KOPT-K1 (cell line): ENCODE measurements at regions not wholly inside any gene's neighbourhood (a gene's known extent, or its start where the extent isn't known, plus 50 kb on each side); places are given as distances from the start of the nearest gene placed in this dataset.

Source experiments
- H3K27ac ChIP-seq: fragments of 200-600 bp; sonication (generic); 2 replicates; pipeline ENCODE4 v1.5.1; 2016; ENCODE audit warnings: antibody characterized with exemption, mild to moderate bottlenecking, low read depth, low read length; ENCODE audit not compliant: poor library complexity, severe bottlenecking
- H3K36me3 ChIP-seq: fragments of 200-600 bp; sonication (generic); 2 replicates; pipeline ENCODE4 v1.5.1; 2017; ENCODE audit warnings: antibody characterized with exemption, mild to moderate bottlenecking, low read length, moderate library complexity; ENCODE audit not compliant: insufficient read depth
- H3K9me3 ChIP-seq: fragments of 200-600 bp; sonication (generic); 2 replicates; pipeline ENCODE4 v1.5.1; 2017; ENCODE audit warnings: antibody characterized with exemption, low read length, mild to moderate bottlenecking; ENCODE audit not compliant: insufficient read depth, poor library complexity, severe bottlenecking

DNA sequence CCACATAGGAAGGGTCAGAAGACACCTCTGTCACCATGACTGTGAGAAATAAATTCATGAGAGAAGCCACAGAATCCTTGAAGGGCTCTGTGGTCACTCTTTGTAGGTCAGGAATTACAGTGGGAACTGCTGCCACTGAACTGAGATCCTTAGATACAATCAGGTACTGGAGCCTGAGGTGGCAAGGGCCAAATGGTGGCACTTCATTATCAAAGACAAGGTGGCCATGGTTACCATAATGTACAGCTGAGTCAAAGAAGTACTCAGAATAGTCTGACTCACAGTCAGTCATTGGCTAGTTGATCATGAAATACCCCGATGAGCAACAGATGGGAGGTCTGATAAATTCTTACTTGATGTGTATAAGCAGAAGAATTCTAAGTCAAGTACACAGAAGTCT is 131.9 kb downstream of the RTL3 start:
- Histone ChIP-seq H3K9me3 (no peaks in the 10 kb centered on the region), H3K36me3 (no peaks in the 10 kb centered on the region), H3K27ac (no peak overlapping the region)

DNA sequence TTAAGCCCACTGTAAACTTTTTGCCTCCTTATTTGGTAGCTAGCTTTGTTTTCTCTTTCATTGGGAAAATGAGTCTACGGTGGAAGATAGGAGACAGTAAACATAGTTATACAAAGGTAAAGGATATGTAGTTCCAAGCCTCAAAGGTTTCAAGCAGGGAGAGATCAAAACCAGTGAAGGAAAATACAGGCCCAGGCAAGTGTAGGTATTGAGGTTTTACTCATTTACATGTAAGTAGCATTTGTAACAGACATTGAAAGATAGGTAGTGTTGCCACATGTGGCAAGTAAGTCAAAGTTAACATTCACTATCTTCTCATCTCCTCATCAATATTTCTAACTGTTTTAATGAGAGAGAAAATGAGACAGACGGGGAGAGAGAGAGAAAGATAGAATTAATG is 136.5 kb downstream of the RTL3 start:
- no peak overlapping the region for H3K27ac ChIP-seq

DNA sequence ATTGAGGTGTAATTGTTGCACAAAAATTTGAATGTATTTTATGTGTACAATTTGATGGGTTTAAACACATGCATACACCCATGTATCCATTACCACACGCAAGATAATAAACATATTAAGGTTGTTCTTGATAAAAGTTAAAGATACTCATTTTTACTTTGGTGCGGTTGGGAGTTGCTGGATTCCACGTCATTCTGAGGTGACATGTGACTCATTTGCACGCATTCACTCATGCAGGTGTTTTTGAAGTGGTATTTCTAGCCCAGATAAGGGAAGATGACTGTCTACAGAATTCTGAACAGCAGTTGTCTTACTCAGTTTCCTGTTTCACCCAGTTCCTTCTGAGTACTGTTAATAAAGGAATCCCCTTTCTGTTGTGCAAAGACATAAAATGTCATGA is 142.0 kb downstream of the RTL3 start:
- H3K9me3 ChIP-seq = no peaks in the 10 kb centered on the region
- H3K27ac ChIP-seq = peak overlapping the region; percentile 84
- no peaks in the 10 kb centered on the region for H3K36me3 ChIP-seq

More for the DNA sequence above, 136.5 kb downstream of the RTL3 start:
- Histone ChIP-seq H3K36me3 (no peaks in the 10 kb centered on the region), H3K9me3 (no peaks in the 10 kb centered on the region)

DNA sequence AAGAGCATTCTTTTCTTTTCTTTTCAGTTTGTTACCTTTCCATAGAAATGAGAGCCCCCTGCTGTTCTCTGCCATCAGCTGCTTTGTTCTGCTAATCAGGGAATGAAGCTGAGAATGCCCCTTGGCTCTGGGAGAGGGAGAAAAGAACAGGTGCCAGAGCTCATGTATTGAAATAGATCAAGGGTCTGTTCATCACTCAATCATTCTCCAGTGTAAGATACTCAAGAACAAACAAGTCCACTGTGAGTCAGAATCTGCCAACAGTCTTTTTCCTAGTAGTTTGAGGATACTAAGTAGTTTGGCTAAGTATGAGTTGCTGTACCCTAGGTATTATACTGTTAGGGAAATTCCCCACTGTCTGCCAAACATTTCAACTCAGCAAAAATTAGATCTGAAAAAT is 144.3 kb downstream of the RTL3 start:
- H3K9me3 ChIP-seq = no peaks in the 10 kb centered on the region
- no peaks in the 10 kb centered on the region for H3K36me3 ChIP-seq
- H3K27ac ChIP-seq = peak overlapping the region; percentile 84

DNA sequence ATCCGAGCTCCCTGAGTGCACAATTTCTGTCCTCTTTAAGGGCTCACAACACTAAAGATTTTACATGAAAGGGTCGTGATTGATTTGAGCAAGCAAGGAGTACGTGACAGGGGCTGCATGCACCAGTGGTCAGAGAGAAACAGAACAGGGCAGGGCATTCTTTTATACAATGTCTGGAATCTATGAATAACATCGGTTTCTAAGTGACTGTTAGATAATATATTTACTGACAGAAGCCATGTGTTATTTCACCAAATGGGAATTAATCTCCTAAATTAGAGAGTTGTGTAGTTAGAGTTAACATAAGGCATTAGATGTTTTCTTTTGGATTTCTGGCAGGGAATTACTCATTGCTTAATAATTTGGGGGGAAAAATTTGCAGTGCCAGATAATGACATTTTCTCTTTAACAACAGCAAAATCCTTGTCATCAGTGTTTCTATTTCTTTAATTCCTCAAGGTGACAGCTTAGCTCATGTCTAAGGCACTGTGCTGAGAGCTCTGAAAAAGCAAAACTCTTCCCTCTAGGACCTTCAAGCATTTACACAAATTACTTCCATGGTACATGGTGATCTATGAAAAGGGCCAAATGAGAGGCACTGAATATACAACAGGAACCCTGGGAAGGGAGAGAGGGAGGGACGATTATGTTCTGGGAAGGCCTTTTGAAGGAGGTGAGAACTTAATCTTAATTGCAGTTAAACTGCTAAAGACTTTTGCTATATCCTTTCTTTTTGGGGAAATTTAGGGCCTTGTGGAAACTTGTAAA is 145.0 kb downstream of the RTL3 start:
- Histone ChIP-seq H3K36me3 (no peaks in the 10 kb centered on the region), H3K27ac (peak overlapping the region; percentile 84), H3K9me3 (no peaks in the 10 kb centered on the region)

DNA sequence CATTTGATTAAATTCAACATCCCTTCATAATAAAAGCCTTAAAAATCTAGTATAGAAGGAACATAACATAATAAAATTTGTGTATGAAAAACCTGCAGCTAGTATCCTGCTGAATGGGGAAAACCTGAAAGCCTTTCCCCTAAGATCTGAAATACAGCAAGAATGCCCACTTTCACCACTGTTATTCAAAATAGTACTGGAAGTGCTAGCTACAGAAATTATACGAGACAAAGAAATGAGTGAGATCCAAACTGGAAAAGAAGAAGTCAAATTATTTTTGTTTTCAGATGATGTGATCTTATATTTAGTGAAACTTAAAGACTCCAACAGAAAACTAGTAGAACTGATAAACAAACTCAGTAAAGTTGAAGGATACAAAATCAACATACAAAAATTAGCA is 152.9 kb downstream of the RTL3 start:
- Histone ChIP-seq H3K27ac (no peak overlapping the region), H3K36me3 (no peaks in the 10 kb centered on the region), H3K9me3 (peaks cover 6% of the 10 kb centered on the region)

DNA sequence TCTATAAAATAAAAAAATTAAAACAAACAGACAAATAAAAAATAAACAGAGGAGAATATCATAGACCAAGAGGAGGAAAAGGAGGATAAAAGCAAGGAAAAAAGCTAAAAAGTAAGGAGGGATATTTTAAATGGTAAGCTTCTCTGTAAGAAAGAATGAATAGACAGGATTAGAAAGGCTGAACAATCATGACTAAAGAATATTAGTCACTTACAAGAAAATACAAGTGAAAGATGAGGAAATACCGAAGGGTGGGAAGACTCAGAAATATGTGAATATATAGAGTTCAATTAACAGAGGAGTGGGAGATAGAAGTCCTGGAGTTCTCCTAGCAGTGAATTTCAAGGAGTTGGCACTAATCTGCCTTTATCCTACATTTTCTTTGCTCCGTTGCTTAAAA is 162.6 kb downstream of the RTL3 start:
- Histone ChIP-seq H3K9me3 (no peaks in the 10 kb centered on the region), H3K27ac (no peak overlapping the region), H3K36me3 (no peaks in the 10 kb centered on the region)

DNA sequence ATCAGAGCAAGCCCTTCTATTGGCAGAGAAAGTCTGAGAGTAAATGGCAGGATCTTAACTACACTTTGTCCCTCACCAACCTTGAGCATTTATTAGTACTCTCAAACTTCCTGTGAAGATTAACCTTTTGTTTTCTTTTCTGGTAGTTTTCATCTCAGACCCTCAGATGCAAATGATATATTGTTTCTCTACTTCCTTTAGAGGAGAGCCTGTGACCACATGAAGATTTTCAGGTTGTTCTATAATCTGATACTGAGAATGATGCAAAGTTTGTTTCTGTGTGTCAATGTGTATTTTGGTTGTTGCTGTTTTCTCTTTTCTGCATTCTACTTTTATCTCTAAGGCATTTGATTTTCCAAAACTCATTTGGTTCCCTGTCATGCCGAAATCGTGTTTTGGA is 165.8 kb upstream of the CYSLTR1 start:
- Histone ChIP-seq H3K27ac (no peak overlapping the region), H3K36me3 (no peaks in the 10 kb centered on the region), H3K9me3 (no peaks in the 10 kb centered on the region)

DNA sequence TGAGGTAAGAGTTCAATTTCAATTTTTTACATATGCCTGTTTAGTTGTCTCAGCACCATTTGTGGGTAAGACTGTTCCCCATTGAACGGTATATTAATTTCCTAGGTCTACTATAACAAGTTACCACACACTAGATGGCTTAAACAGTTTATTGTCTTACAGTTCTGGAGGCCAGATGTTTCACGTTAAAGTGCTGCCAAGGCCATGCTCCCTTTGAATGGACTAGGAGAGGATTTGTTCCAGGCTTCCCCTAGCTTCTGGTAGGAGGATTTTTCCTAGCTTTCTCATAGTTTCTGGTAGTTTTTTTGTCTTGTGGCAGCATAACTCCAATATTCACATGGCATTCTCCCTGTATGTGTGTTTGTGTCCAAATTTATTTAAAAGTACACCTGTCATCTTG is 149.3 kb upstream of the CYSLTR1 start:
- Histone ChIP-seq H3K9me3 (no peaks in the 10 kb centered on the region), H3K27ac (no peak overlapping the region), H3K36me3 (no peaks in the 10 kb centered on the region)

DNA sequence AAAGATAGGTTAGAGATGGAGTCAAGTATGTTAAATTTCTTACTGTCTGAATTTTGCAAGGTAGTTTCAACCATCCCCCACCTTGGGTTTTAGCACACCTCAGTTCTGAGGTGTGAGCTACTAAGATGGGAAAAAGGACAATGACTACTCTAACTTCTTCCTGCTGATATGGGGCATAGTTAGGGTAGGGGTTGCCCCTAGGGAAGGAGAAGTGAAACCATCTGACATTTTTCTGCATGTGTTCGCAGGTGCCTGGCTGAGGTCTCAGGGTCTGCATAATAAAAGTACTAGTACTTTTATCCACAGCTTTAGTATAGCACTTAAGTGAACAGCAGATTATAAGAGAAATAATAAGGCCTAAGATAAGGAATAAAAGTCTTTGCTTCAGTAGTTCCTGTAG is 129.5 kb upstream of the CYSLTR1 start:
- Histone ChIP-seq H3K9me3 (peaks cover 6% of the 10 kb centered on the region), H3K36me3 (no peaks in the 10 kb centered on the region), H3K27ac (no peak overlapping the region)

DNA sequence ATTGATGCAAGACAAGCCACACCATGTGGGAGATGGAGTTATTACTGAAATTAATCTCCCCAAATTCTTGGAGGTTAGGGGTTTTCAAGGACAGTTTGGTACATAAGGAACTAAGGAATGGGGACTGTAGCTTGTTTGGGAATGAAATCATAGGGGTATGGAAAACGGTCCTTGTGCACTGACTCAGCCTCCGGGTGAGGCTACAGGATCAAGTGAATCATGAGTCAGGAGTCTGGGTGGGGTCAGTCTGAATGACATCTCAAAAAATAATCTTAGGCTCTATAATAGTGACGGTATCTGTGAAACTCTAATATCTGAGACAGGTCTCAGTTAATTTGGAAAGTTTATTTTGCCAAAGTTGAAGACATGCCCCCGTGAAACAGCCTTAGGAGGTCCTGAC is 128.5 kb upstream of the CYSLTR1 start:
- Histone ChIP-seq H3K36me3 (no peaks in the 10 kb centered on the region), H3K9me3 (peaks cover 6% of the 10 kb centered on the region), H3K27ac (no peak overlapping the region)

DNA sequence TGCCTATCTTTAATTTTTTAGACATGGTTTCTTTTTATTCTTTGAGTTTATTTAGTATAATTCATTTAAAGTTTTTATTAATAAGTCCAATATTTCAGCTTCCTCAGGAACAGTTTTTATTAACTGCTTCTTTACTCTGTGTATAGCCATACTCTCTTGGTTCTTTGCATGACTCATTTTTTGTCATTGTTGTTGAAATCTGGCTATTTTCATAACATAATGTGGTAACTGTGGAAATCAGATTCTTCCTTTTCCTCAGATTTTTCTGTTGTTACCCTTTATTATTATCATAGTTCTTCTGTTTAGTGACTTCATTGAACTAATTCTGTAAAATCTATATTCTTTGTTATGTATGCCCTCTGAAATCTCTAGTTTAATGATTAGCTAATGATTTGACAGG is 124.9 kb upstream of the CYSLTR1 start:
- no peaks in the 10 kb centered on the region for H3K36me3 ChIP-seq
- no peak overlapping the region for H3K27ac ChIP-seq
- H3K9me3 ChIP-seq = peaks cover under 1% of the 10 kb centered on the region

DNA sequence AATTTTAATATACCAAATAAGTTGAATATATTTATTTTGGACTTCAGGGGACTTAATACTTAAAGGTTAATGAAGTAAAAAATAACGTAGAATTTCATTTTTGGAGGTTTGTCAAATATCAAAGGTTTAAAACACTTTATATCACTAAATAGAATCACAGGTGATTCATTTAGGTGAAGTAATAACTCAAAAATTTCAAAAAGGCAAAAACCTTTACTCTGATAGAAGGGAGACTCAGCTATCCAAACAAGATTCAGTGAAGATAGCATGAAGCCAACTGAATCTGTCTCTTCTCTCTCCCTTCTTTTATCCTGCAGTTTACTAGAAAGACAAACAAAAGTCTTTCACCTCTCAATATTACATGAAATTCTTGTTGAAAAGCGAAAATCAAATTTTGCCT is 110.2 kb upstream of the CYSLTR1 start:
- H3K36me3 ChIP-seq = no peaks in the 10 kb centered on the region
- H3K27ac ChIP-seq = no peak overlapping the region
- no peaks in the 10 kb centered on the region for H3K9me3 ChIP-seq

DNA sequence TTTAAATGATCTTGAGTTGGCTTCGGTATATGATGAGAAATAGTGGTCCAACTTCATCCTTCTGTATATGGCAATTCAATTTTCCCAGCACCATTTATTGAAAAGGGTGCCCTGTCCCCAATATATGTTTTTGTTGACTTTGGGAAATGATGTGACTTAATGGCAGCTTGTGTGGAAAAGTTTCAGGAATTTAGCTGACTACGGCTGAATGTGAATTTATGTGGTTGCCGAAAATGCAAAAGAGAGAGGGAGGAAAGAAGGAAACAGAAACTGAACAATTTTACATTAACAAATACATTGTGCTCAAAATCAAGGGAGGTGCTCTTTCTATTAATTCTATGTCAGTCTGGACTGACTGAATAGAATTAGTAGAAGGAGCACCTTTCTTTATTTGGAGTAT is 101.8 kb upstream of the CYSLTR1 start:
- H3K9me3 ChIP-seq = no peaks in the 10 kb centered on the region
- H3K27ac ChIP-seq = no peak overlapping the region
- H3K36me3 ChIP-seq = no peaks in the 10 kb centered on the region

DNA sequence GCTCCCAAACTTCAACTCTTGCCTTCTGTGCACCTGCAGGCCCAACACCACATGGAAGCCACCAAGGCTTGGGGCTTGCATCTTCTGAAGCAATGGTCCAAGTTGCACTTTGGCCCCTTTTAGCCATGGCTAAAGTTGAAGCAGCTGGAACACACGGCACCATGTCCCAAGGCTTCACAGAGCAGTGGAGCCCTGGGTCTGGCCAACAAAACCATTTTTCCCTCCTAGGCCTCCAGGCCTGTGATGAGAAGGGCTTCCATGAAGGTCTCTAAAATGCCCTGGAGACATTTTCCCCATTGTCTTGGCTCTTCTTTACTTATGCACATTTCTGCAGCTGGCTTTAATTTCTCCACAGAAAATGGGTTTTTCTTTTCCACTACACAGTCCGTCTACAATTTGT is 61.3 kb upstream of the CYSLTR1 start:
- H3K9me3 ChIP-seq = peaks cover 18% of the 10 kb centered on the region
- no peak overlapping the region for H3K27ac ChIP-seq
- H3K36me3 ChIP-seq = no peaks in the 10 kb centered on the region

DNA sequence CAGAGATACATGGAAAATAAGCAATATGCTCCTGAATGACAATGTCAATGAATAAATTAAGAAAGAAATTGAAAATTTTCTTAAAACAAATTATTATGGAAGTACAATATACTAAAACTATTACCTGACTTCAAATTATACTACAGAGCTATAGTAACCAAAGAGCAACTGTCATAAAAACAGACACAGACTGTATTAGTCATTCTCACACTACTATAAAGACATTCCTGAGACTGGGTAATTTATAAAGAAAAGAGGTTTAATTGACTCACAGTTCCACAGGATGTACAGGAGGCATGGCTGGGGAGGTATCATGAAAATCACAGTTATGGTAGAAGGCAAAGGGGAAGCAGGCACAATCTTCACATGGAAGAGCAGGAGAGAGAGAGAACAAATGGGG is 60.0 kb upstream of the CYSLTR1 start:
- peaks cover 18% of the 10 kb centered on the region for H3K9me3 ChIP-seq
- no peak overlapping the region for H3K27ac ChIP-seq
- no peaks in the 10 kb centered on the region for H3K36me3 ChIP-seq
